Bronchial epithelial cell (primary cell): ENCODE measurements at regions not wholly inside any gene's neighbourhood (a gene's known extent, or its start where the extent isn't known, plus 50 kb on each side); places are given as distances from the start of the nearest gene placed in this dataset.
A peak's percentile ranks its signal among the peaks of the same experiment; 100 is the strongest.

Experiments used
- DNase-seq: peaks from one replicate; pipeline ENCODE4 v3.0.0-alpha.2; 2010; ENCODE audit warnings: low read depth
- FAIRE-seq: peaks from 2 replicates; lab custom pipeline; 2011; peaks lifted over from hg19 to GRCh38; lab: Jason Lieb, UNC
- H3K27me3 ChIP-seq: 2 replicates; pipeline ENCODE4 v1.5.1; 2011; ENCODE audit warnings: low read length; ENCODE audit not compliant: control insufficient read depth, insufficient read depth
- H3K36me3 ChIP-seq: 2 replicates; pipeline ENCODE4 v1.5.1; 2011; ENCODE audit warnings: low read length; ENCODE audit not compliant: control insufficient read depth, insufficient read depth
- H3K4me3 ChIP-seq: 2 replicates; pipeline ENCODE4 v1.5.1; 2011; ENCODE audit warnings: mild to moderate bottlenecking, low read depth, low read length, control low read depth
- TF ChIP-seq, protein P1 (sequence below): IDR thresholded peaks from 2 replicates; pipeline ENCODE4 v1.5.1; 2011; ENCODE audit warnings: mild to moderate bottlenecking, moderate library complexity, low read length, control low read depth, inconsistent platforms; ENCODE audit not compliant: insufficient read depth, severe bottlenecking

DNA sequence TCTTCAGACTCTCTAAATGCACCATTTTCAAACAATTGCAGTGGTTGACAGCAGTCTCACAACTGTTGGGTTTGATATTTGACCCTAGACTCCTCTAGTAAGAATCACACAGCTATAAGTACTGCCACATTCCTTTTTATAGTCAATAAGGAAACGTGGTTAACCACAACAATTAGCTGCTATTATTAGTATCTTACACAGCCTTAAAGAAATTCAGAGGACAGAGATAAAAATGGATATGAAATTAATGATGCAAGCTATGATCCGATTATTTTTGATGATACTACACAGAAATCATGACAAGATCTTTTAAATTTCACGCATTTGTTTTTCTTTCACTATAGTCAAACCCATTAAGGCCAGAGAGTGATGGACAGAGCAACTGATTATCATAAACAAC lies 288.6 kb upstream of the C9orf72 start:
- FAIRE-seq (no peak), DNase-seq (peak; percentile 54)
- H3K36me3 ChIP-seq: no peaks in the 10 kb centered on the region
- H3K4me3 ChIP-seq: no peak overlapping the region
- TF ChIP-seq, protein P1, sequence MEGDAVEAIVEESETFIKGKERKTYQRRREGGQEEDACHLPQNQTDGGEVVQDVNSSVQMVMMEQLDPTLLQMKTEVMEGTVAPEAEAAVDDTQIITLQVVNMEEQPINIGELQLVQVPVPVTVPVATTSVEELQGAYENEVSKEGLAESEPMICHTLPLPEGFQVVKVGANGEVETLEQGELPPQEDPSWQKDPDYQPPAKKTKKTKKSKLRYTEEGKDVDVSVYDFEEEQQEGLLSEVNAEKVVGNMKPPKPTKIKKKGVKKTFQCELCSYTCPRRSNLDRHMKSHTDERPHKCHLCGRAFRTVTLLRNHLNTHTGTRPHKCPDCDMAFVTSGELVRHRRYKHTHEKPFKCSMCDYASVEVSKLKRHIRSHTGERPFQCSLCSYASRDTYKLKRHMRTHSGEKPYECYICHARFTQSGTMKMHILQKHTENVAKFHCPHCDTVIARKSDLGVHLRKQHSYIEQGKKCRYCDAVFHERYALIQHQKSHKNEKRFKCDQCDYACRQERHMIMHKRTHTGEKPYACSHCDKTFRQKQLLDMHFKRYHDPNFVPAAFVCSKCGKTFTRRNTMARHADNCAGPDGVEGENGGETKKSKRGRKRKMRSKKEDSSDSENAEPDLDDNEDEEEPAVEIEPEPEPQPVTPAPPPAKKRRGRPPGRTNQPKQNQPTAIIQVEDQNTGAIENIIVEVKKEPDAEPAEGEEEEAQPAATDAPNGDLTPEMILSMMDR: no peak
- no peaks in the 10 kb centered on the region for H3K27me3 ChIP-seq

DNA sequence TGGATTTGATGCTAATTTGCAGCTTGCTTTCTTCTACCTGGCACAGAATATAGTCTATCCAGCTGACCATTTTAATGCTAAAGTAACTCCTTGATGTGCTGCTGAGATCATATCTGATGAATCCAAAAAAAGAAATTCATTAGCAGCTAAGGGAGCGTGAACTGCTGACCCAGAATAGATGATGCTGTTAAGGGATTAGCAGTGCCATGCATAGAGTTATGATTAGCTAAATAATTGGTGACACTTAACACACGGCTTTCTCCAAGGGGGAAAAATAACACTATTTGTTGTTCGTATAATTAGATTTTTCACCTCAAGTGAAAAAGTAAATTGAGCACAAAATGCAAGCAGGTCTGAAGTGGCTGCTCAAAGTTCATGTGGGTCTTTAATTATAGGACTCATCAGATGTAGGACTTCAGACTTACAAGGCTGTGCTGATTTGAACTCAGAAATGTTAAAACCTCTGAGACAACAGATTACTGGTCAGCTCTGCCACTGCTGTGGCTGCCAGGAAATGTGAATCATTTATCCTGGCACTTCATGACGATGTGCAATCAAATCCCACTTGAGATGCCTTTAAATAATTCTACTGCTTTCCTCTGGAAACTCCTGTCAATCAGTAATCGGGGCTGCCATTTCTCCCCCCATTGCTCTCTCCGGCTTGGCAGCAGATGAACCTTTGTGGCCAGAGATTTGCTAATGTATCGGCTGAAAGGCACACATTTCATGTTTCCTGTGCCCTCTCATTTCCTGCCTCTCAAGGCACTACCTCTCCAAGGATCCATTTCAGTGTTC lies 291.6 kb upstream of the C9orf72 start:
- DNase-seq: peak; percentile 73
- no peak for FAIRE-seq
- Histone ChIP-seq H3K27me3 (no peaks in the 10 kb centered on the region), H3K4me3 (no peak overlapping the region), H3K36me3 (no peaks in the 10 kb centered on the region)
- TF ChIP-seq, protein P1: no peak

DNA sequence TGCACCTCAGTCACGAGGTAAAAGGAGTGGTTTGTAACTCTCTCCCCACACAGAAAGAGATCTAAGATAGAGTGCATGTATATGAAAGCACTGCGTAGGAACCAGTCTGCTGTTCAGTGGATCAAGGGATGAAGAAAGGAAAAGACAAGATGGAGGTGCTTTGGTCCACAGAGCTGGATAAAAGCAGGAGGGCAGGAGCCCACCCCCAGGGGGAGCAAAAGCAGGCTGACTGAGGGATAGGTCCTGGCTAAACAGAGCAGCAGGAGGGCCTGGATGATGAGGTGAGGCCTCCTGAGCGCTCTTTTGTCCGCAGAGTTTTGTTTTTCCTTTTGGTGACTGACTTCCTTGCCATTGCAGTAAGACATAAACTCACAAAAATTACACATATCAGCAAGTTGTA lies 293.5 kb upstream of the C9orf72 start:
- TF ChIP-seq, protein P1: no peak
- DNase-seq (no peak), FAIRE-seq (no peak)

DNA sequence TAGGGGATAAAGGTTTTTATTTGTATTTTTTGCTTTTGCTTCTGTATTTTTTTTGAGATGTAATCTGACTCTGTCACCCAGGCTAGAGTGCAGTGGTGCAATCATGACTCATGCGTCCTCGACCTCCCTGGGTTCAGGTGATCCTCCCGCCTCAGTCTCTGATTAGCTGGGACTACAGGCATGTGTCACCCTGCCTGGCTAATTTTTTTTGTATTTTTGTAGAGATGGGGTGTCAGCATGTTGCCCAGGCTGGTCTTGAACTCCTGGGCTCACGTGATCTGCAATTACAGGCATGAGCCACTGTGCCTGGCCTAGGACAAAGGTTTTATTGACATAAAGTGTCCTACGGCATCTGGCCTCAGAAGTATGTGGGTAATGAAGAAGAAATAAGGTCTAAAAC lies 297.1 kb upstream of the C9orf72 start:
- Histone ChIP-seq H3K27me3 (no peaks in the 10 kb centered on the region), H3K4me3 (no peak overlapping the region), H3K36me3 (no peaks in the 10 kb centered on the region)
- FAIRE-seq (no peak), DNase-seq (peak; percentile 67)
- TF ChIP-seq, protein P1: no peak

More for the DNA sequence above, 293.5 kb upstream of the C9orf72 start:
- no peak overlapping the region for H3K4me3 ChIP-seq
- H3K36me3 ChIP-seq: no peaks in the 10 kb centered on the region
- no peaks in the 10 kb centered on the region for H3K27me3 ChIP-seq

DNA sequence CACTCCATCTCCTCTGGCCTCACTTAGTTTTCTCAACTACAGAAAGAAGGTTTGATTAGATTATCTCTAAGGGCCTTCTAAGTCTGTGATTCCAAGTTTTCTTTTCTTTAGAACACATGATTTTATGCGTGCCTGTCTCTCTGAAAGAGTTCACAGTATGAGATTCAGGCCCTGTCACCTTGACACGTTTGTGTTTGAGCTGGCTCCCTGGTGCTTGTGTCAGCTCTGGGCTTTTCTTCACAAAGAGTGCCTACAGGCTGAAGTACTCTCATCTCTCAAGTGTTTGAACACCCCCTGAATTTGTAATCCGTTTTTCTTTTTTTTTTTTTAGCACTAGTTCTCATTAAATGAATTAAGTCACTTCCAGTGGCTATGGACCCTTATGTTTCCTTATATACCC lies 306.9 kb upstream of the C9orf72 start:
- DNase-seq: no peak
- Histone ChIP-seq H3K27me3 (no peaks in the 10 kb centered on the region), H3K4me3 (no peak overlapping the region), H3K36me3 (no peaks in the 10 kb centered on the region)
- no peak for FAIRE-seq
- TF ChIP-seq, protein P1: no peak
